Breast epithelium (tissue), 4 donors: ENCODE measurements at regions not wholly inside any gene's neighbourhood (a gene's known extent, or its start where the extent isn't known, plus 50 kb on each side); places are given as distances from the start of the nearest gene placed in this dataset.

Experiments used
- DNase-seq, 2 donors: peaks; one replicate each; pipeline ENCODE4 v3.0.0-alpha.2; 2019; ENCODE audit warnings: low spot score in 2 of 2
- H3K27ac ChIP-seq, 2 donors: fragments of 200-600 bp; sonication (generic) in 1 of 2; one replicate each; pipeline ENCODE4 v1.5.1; 2016 to 2019; ENCODE audit warnings: mild to moderate bottlenecking in 1 of 2
- H3K27me3 ChIP-seq, 2 donors: fragments of 200-600 bp; sonication (generic) in 1 of 2; one replicate each; pipeline versions ENCODE4 v1.5.1 to v1.6.0; 2017 to 2019; ENCODE audit warnings: control low read depth in 1 of 2, mild to moderate bottlenecking in 1 of 2
- H3K36me3 ChIP-seq: fragments of 200-600 bp; one replicate; pipeline ENCODE4 v1.5.1; 2019
- H3K4me1 ChIP-seq, 2 donors: fragments of 200-600 bp; sonication (generic); one replicate each; pipeline ENCODE4 v1.5.1; 2016 to 2019; ENCODE audit warnings: control low read depth in 1 of 2
- H3K4me3 ChIP-seq, 3 donors: fragments of 200-600 bp; sonication (generic); 1 replicate in 2 of 3; 2 replicates in 1 of 3; pipeline ENCODE4 v1.5.1; 2016 to 2019; ENCODE audit warnings: mild to moderate bottlenecking in 3 of 3, moderate library complexity in 2 of 3
- H3K9me3 ChIP-seq, 2 donors: fragments of 200-600 bp; sonication (generic) in 1 of 2; one replicate each; pipeline ENCODE4 v1.5.1; 2016 to 2019; ENCODE audit warnings: control low read depth in 1 of 2
- CTCF ChIP-seq, 3 donors: fragments of 450-650 bp; IDR thresholded peaks; one replicate each; pipeline ENCODE4 v1.5.1; 2016 to 2017; ENCODE audit warnings: antibody characterized with exemption in 3 of 3, mild to moderate bottlenecking in 3 of 3, moderate library complexity in 3 of 3
- POLR2A ChIP-seq: fragments of 450-650 bp; IDR thresholded peaks from one replicate; pipeline ENCODE4 v1.6.1; 2016; ENCODE audit warnings: antibody characterized with exemption, mild to moderate bottlenecking, moderate library complexity
- POLR2AphosphoS5 ChIP-seq, 3 donors: sonication (generic); formaldehyde crosslinking; IDR thresholded peaks; one replicate each; pipeline ENCODE4 v1.6.1; 2017; ENCODE audit warnings: antibody characterized with exemption in 3 of 3
- intact Hi-C: fragments of 100-400 bp; cut with DNase I; formaldehyde crosslinking; loops from one replicate; pipeline ENCODE4 v1.15.1; 2023; ENCODE audit warnings: low total_unique reads

- no peak overlapping the region for H3K27ac ChIP-seq
- H3K4me1 ChIP-seq = no peaks in the 10 kb centered on the region
- H3K27me3 ChIP-seq = no peaks in the 10 kb centered on the region
- TF ChIP-seq CTCF (IDR thresholded peaks at IDR 0.05) = no peak
- TF ChIP-seq POLR2AphosphoS5 (IDR thresholded peaks at IDR 0.05) = no peak
- intact Hi-C loops = no loop called here
- H3K4me3 ChIP-seq = no peak overlapping the region
- no peaks in the 10 kb centered on the region for H3K36me3 ChIP-seq
- no peaks in the 10 kb centered on the region for H3K9me3 ChIP-seq
- no peak for DNase-seq
These were observed 347.9 kb downstream of the WDR11 start for GRCh38 chr10:121199081-121199480.

- intact Hi-C loops = no loop called here
These were observed 354.5 kb downstream of the WDR11 start for GRCh38 chr10:121205625-121206024.

GRCh38 chr10:121211446-121211845 lies 360.3 kb downstream of the WDR11 start:
- no peak for DNase-seq
- Histone ChIP-seq H3K4me3 (no peak overlapping the region), H3K27me3 (peaks cover 0 to 8% of the 10 kb centered on the region in 2 donors), H3K36me3 (no peaks in the 10 kb centered on the region), H3K27ac (no peak overlapping the region), H3K9me3 (no peaks in the 10 kb centered on the region), H3K4me1 (no peaks in the 10 kb centered on the region)
- intact Hi-C loops = no loop called here
- TF ChIP-seq POLR2A (no peak), CTCF (IDR thresholded peaks at IDR 0.05) (no peak), POLR2AphosphoS5 (IDR thresholded peaks at IDR 0.05) (no peak)

More at GRCh38 chr10:121205625-121206024, 354.5 kb downstream of the WDR11 start:
- no peak overlapping the region for H3K27ac ChIP-seq
- no peak for TF ChIP-seq CTCF (IDR thresholded peaks at IDR 0.05)
- TF ChIP-seq POLR2AphosphoS5 (IDR thresholded peaks at IDR 0.05) = no peak
- no peak for TF ChIP-seq POLR2A
- H3K27me3 ChIP-seq = no peaks in the 10 kb centered on the region
- no peak for DNase-seq
- H3K4me1 ChIP-seq = no peaks in the 10 kb centered on the region
- no peaks in the 10 kb centered on the region for H3K36me3 ChIP-seq
- H3K4me3 ChIP-seq = no peak overlapping the region
- no peaks in the 10 kb centered on the region for H3K9me3 ChIP-seq

- Histone ChIP-seq H3K27me3 (peaks cover 0 to 8% of the 10 kb centered on the region in 2 donors), H3K36me3 (no peaks in the 10 kb centered on the region), H3K27ac (no peak overlapping the region), H3K4me1 (no peaks in the 10 kb centered on the region), H3K9me3 (no peaks in the 10 kb centered on the region), H3K4me3 (no peak overlapping the region)
- intact Hi-C loops = no loop called here
- no peak for DNase-seq
- TF ChIP-seq CTCF (IDR thresholded peaks at IDR 0.05) (no peak), POLR2AphosphoS5 (IDR thresholded peaks at IDR 0.05) (no peak), POLR2A (no peak)
These were observed 362.3 kb downstream of the WDR11 start for GRCh38 chr10:121213437-121213836.

GRCh38 chr10:121216295-121216694 lies 365.1 kb downstream of the WDR11 start:
- H3K27ac ChIP-seq = no peak overlapping the region
- no peaks in the 10 kb centered on the region for H3K4me1 ChIP-seq
- no peak overlapping the region for H3K4me3 ChIP-seq
- no peaks in the 10 kb centered on the region for H3K9me3 ChIP-seq
- intact Hi-C loops = no loop called here
- H3K27me3 ChIP-seq = peaks cover 0 to 8% of the 10 kb centered on the region in 2 donors
- no peak for TF ChIP-seq POLR2AphosphoS5 (IDR thresholded peaks at IDR 0.05)
- TF ChIP-seq CTCF (IDR thresholded peaks at IDR 0.05) = no peak
- no peak for TF ChIP-seq POLR2A
- DNase-seq = no peak
- H3K36me3 ChIP-seq = no peaks in the 10 kb centered on the region
